H9 (cell line): ENCODE measurements at regions not wholly inside any gene's neighbourhood (a gene's known extent, or its start where the extent isn't known, plus 50 kb on each side); places are given as distances from the start of the nearest gene placed in this dataset.

Source experiments
- DNase-seq: peaks from one replicate; pipeline ENCODE4 v3.0.0-alpha.2; 2017
- H2AFZ ChIP-seq: one replicate; pipeline ENCODE4 v1.6.1; 2013; ENCODE audit warnings: mild to moderate bottlenecking, low read length, control low read depth, moderate library complexity
- H2AK5ac ChIP-seq: 2 replicates; pipeline ENCODE4 v1.6.1; 2013; ENCODE audit warnings: low read length, control low read depth, mixed read lengths; ENCODE audit not compliant: insufficient read length
- H2BK120ac ChIP-seq: one replicate; pipeline ENCODE4 v1.6.1; 2013; ENCODE audit warnings: low read depth, mild to moderate bottlenecking, low read length, control low read depth, inconsistent platforms; ENCODE audit not compliant: poor library complexity, severe bottlenecking
- H2BK12ac ChIP-seq: 2 replicates; pipeline ENCODE4 v1.6.1; 2013; ENCODE audit warnings: low read length, control low read depth, mixed read lengths, low read depth; ENCODE audit not compliant: insufficient read length
- H2BK15ac ChIP-seq: 2 replicates; pipeline ENCODE4 v1.6.1; 2013; ENCODE audit warnings: low read depth, low read length, control low read depth
- H2BK20ac ChIP-seq: one replicate; pipeline ENCODE4 v1.6.1; 2013; ENCODE audit warnings: low read depth, mild to moderate bottlenecking, low read length, control low read depth, inconsistent platforms; ENCODE audit not compliant: poor library complexity, severe bottlenecking
- H2BK5ac ChIP-seq: 2 replicates; pipeline ENCODE4 v1.6.1; 2013; ENCODE audit warnings: low read length, control low read depth, mixed read lengths; ENCODE audit not compliant: insufficient read length
- H3K14ac ChIP-seq: 2 replicates; pipeline ENCODE4 v1.6.1; 2013; ENCODE audit warnings: low read length, control low read depth; ENCODE audit not compliant: insufficient read depth
- H3K18ac ChIP-seq: 2 replicates; pipeline ENCODE4 v1.6.1; 2013; ENCODE audit warnings: low read depth, mild to moderate bottlenecking, mixed read lengths, low read length, control low read depth; ENCODE audit not compliant: insufficient read length
- H3K23ac ChIP-seq: 2 replicates; pipeline ENCODE4 v1.6.1; 2013; ENCODE audit warnings: low read length, control low read depth, mixed read lengths, low read depth; ENCODE audit not compliant: insufficient read length
- H3K23me2 ChIP-seq: 2 replicates; pipeline ENCODE4 v1.6.1; 2013; ENCODE audit warnings: low read depth, mild to moderate bottlenecking, mixed read lengths, low read length, control low read depth; ENCODE audit not compliant: insufficient read length, poor library complexity, severe bottlenecking
- H3K27ac ChIP-seq: 2 replicates; pipeline ENCODE4 v1.5.1; 2013; ENCODE audit warnings: low read length, control low read depth, mixed read lengths, low read depth; ENCODE audit not compliant: insufficient read length
- H3K27me3 ChIP-seq: 2 replicates; pipeline ENCODE4 v1.6.1; 2013; ENCODE audit warnings: low read length, control low read depth, inconsistent platforms; ENCODE audit not compliant: insufficient read depth
- H3K4ac ChIP-seq: 2 replicates; pipeline ENCODE4 v1.6.1; 2013; ENCODE audit warnings: low read depth, mild to moderate bottlenecking, control low read depth, inconsistent platforms, low read length, moderate library complexity
- H3K4me1 ChIP-seq: 2 replicates; pipeline ENCODE4 v1.6.1; 2013; ENCODE audit warnings: low read length, control low read depth, inconsistent platforms; ENCODE audit not compliant: insufficient read depth
- H3K4me2 ChIP-seq: 2 replicates; pipeline ENCODE4 v1.6.1; 2013; ENCODE audit warnings: low read length, control low read depth, mixed read lengths; ENCODE audit not compliant: insufficient read length, insufficient read depth
- H3K56ac ChIP-seq: 2 replicates; pipeline ENCODE4 v1.6.1; 2013; ENCODE audit warnings: low read depth, mild to moderate bottlenecking, mixed read lengths, low read length, control low read depth; ENCODE audit not compliant: insufficient read length
- H3K79me1 ChIP-seq: 2 replicates; pipeline ENCODE4 v1.6.1; 2013; ENCODE audit warnings: low read depth, mild to moderate bottlenecking, moderate library complexity, low read length, control low read depth, inconsistent platforms; ENCODE audit not compliant: insufficient read depth, poor library complexity, severe bottlenecking
- H3K79me2 ChIP-seq: 2 replicates; pipeline ENCODE4 v1.6.1; 2013; ENCODE audit warnings: low read length, control low read depth, inconsistent platforms; ENCODE audit not compliant: insufficient read depth
- H3K9ac ChIP-seq: 2 replicates; pipeline ENCODE4 v1.6.1; 2013; ENCODE audit warnings: low read length, control low read depth, mixed read lengths; ENCODE audit not compliant: insufficient read length; ENCODE audit errors: extremely low read depth
- H3K9me3 ChIP-seq: one replicate; pipeline ENCODE4 v1.6.1; 2013; ENCODE audit warnings: low read depth, low read length, inconsistent platforms; ENCODE audit not compliant: control insufficient read depth
- H3T11ph ChIP-seq: one replicate; pipeline ENCODE4 v1.6.1; 2013; ENCODE audit warnings: mild to moderate bottlenecking, low read length, control low read depth, inconsistent platforms
- H4K20me1 ChIP-seq: one replicate; pipeline ENCODE4 v1.6.1; 2013; ENCODE audit not compliant: control insufficient read depth, insufficient read length, insufficient read depth
- H4K5ac ChIP-seq: 2 replicates; pipeline ENCODE4 v1.6.1; 2013; ENCODE audit warnings: low read depth, mild to moderate bottlenecking, mixed read lengths, low read length, control low read depth; ENCODE audit not compliant: insufficient read length
- H4K8ac ChIP-seq: replicated peaks from 2 replicates; pipeline ENCODE4 v1.6.1; 2013; ENCODE audit warnings: low read length, control low read depth, mixed read lengths, low read depth; ENCODE audit not compliant: insufficient read length
- H4K91ac ChIP-seq: 2 replicates; pipeline ENCODE4 v1.6.1; 2013; ENCODE audit warnings: low read depth, mild to moderate bottlenecking, moderate library complexity, mixed read lengths, low read length, control low read depth; ENCODE audit not compliant: insufficient read length
- H3K27ac Mint-ChIP-seq, 3 experiments: 2 replicates in 2 of 3; 3 replicates in 1 of 3; pipeline ENCODE4 v1.8.0; 2020 to 2021; ENCODE audit warnings: mixed read lengths in 3 of 3, mild to moderate bottlenecking in 1 of 3, moderate library complexity in 1 of 3
- H3K27me3 Mint-ChIP-seq: 2 replicates; pipeline ENCODE4 v1.8.0; 2021; ENCODE audit warnings: low read depth, mild to moderate bottlenecking, moderate library complexity, mixed read lengths
- H3K36me3 Mint-ChIP-seq, 3 experiments: 2 replicates in 2 of 3; 3 replicates in 1 of 3; pipeline ENCODE4 v1.8.0; 2020 to 2021; ENCODE audit warnings: low read depth in 3 of 3, mixed read lengths in 3 of 3; ENCODE audit not compliant: insufficient read depth in 1 of 3
- H3K4me1 Mint-ChIP-seq, 2 experiments: 2 replicates each; pipeline ENCODE4 v1.8.0; 2020; ENCODE audit warnings: mixed read lengths in 2 of 2
- H3K4me3 Mint-ChIP-seq, 2 experiments: 2 replicates in 1 of 2; 3 replicates in 1 of 2; pipeline ENCODE4 v1.8.0; 2020 to 2021; ENCODE audit warnings: mild to moderate bottlenecking in 2 of 2, mixed read lengths in 2 of 2, moderate library complexity in 1 of 2
- H3K9me3 Mint-ChIP-seq, 2 experiments: 2 replicates in 1 of 2; 3 replicates in 1 of 2; pipeline ENCODE4 v1.8.0; 2020; ENCODE audit warnings: mild to moderate bottlenecking in 2 of 2, mixed read lengths in 2 of 2, moderate library complexity in 1 of 2
- WGBS: extraction: QIAGEN DNeasy Blood & Tissue Kit; methylation state at CpG from one replicate; pipeline ENCODE4 v1.1.7; 2013; ENCODE audit warnings: missing lambda C conversion rate, low lambda C conversion rate, mixed read lengths; ENCODE audit not compliant: insufficient read length; ENCODE audit errors: extremely low coverage; 5-methylcytosine and 5-hydroxymethylcytosine counted together
- TF ChIP-seq, protein P1 (sequence below): fragments of 200-600 bp; sonication (generic); conservative IDR thresholded peaks from 3 replicates; pipeline ENCODE4 v1.8.0; 2021; ENCODE audit warnings: antibody characterized with exemption, mild to moderate bottlenecking

DNA sequence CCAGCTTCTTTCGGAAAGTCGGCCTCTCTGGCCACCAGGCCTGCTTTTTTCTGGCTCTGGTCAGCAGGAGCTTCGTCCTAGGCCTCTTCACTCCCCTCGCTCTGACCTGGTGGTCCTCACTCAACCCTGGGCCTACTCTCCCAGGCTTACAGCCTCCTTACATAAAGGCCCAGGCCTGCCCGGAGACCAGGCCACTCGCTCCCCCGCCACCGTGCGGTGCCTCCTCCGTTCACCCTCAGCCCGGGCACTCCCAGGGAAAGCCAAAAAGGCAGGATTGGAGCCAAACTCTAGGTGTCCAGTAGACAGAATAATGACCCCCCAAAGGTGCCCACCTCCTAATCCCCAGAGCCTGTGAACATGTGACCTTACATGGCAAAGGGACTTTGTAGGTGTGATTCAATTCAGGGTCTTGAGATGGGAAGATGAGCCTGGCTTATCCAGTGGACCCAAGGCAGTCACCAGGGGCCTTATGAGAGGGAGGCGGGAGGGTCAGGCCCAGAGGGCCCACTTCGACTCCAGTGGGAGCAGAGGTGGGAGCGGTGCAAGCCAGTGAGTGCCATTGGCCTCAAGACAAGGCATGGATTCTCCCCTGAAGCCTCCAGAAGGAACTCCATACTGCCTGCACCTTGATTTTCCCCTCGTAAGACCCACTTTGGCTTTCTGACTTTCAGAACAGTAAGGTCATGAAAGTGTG, 118.6 kb upstream of the PTPN1 start:
- H4K8ac ChIP-seq: no peak overlapping the region
- no peaks in the 10 kb centered on the region for H3K9me3 ChIP-seq
- Mint-ChIP-seq H3K4me3 (no peak overlapping the region), H3K36me3 (no peaks in the 10 kb centered on the region), H3K27ac (no peak overlapping the region; a peak in 2 of 7 replicates), H3K9me3 (no peaks in the 10 kb centered on the region; a peak in 1 of 5 replicates), H3K4me1 (peaks cover 0 to 10% of the 10 kb centered on the region in 2 experiments; a peak in 1 of 4 replicates), H3K27me3 (no peaks in the 10 kb centered on the region; the same call in 1 of the 2 replicates)
- H2AK5ac ChIP-seq: no peak overlapping the region
- no peak overlapping the region for H3K56ac ChIP-seq
- no peak overlapping the region for H3T11ph ChIP-seq
- H2AFZ ChIP-seq: no peak overlapping the region
- H3K9ac ChIP-seq: no peak overlapping the region
- no peak overlapping the region for H2BK15ac ChIP-seq
- no peak overlapping the region for H3K14ac ChIP-seq
- no peak overlapping the region for H3K4ac ChIP-seq
- no peak overlapping the region for H2BK5ac ChIP-seq
- H3K23ac ChIP-seq: no peak overlapping the region
- no peaks in the 10 kb centered on the region for H4K20me1 ChIP-seq
- H3K18ac ChIP-seq: no peak overlapping the region
- TF ChIP-seq, protein P1, sequence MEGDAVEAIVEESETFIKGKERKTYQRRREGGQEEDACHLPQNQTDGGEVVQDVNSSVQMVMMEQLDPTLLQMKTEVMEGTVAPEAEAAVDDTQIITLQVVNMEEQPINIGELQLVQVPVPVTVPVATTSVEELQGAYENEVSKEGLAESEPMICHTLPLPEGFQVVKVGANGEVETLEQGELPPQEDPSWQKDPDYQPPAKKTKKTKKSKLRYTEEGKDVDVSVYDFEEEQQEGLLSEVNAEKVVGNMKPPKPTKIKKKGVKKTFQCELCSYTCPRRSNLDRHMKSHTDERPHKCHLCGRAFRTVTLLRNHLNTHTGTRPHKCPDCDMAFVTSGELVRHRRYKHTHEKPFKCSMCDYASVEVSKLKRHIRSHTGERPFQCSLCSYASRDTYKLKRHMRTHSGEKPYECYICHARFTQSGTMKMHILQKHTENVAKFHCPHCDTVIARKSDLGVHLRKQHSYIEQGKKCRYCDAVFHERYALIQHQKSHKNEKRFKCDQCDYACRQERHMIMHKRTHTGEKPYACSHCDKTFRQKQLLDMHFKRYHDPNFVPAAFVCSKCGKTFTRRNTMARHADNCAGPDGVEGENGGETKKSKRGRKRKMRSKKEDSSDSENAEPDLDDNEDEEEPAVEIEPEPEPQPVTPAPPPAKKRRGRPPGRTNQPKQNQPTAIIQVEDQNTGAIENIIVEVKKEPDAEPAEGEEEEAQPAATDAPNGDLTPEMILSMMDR: no peak
- H2BK120ac ChIP-seq: no peak overlapping the region
- H3K23me2 ChIP-seq: no peaks in the 10 kb centered on the region
- no peaks in the 10 kb centered on the region for H3K27me3 ChIP-seq
- H3K4me1 ChIP-seq: no peaks in the 10 kb centered on the region
- H2BK20ac ChIP-seq: no peak overlapping the region
- H4K91ac ChIP-seq: no peak overlapping the region
- no peak for DNase-seq
- no peak overlapping the region for H3K27ac ChIP-seq
- H3K79me1 ChIP-seq: no peaks in the 10 kb centered on the region
- no peak overlapping the region for H3K4me2 ChIP-seq
- no peak overlapping the region for H4K5ac ChIP-seq
- no peak overlapping the region for H2BK12ac ChIP-seq
- H3K79me2 ChIP-seq: no peaks in the 10 kb centered on the region
- WGBS: no CpG with 5 or more reads among the region's 15 CpGs
